ENCODE measurements at regions not wholly inside any gene's neighbourhood (a gene's known extent, or its start where the extent isn't known, plus 50 kb on each side); places are given as distances from the start of the nearest gene placed in this dataset.

DNA sequence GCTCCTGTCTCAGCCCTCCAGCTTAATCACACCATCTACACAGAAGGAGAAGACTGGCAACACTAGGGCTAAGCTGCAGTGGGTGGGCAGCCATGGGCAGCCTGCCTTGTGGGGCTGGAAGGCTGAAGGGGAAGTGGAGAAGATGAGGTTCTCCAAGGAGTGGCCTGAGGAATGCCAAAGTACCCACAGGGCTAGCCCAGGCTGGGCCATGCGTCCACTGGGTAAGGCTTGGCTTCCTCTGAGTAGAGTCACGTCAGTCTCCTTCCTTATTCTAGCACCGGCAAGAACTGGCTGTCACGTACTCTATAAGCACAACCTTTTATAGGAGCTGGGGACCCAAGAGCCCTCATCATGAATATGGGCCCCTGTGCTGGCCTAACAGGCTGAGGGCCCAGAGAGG lies 110.6 kb upstream of the SIRPA start:
- no peak for DNase-seq

DNA sequence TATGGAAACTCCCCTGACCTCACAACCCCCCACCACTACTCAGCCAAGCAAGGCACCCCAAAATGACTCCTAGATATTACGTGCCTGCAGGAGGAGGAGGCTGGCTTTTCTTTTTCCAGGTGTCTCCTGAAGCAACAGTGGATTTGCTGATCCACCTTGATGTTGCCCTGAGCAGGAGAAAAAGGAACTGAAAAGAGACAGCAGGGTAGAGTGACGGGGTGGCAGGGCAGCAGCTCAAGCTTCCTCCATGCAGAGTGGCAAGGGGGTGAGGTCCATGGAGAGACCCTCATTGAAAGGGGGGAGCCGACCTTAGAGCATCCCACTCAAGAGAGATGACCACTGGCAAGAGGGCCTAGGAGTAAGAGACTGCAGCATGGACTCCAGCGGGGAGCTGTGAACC lies 112.0 kb upstream of the SIRPA start:
- DNase-seq: no peak

DNA sequence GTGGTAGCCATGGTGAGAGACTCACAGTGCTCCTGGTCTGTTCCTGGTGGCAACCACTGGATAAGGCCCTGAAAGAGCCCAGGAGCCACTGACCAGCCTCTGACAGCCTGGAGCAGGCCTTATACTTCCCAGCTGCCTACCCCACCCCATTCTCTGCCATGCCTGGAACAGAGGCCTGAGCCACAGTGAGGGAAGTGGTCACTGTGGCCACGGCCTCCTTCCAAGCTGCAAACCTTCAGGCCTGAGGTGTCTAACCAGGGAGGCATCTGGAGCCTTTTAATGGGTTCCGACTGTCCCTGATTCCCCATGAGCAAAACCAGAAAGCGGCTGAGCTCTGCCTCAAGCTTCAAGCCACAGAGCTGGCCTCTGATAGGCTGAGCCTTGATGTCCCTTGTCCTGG lies 113.0 kb upstream of the SIRPA start:
- no peak for DNase-seq

DNA sequence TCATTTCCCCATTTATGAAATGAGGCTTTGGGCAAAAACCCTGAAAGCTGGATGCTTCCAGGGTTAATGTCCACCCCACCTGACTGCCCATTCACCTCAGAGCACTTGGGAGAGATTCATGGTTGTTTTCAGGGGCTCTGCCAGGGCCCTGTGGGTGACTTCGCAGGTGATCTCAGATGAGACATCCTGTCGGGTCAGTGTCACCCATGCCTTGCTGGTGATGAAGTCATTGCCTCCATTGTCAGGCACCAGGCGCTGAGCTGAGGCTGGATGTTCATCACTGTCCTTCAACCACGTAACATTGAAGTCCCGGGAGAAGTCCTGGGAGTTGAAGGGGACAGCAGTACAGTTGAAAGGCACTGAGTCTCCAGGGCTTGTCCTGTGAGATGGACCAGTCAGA lies 115.6 kb upstream of the SIRPA start:
- DNase-seq: no peak

DNA sequence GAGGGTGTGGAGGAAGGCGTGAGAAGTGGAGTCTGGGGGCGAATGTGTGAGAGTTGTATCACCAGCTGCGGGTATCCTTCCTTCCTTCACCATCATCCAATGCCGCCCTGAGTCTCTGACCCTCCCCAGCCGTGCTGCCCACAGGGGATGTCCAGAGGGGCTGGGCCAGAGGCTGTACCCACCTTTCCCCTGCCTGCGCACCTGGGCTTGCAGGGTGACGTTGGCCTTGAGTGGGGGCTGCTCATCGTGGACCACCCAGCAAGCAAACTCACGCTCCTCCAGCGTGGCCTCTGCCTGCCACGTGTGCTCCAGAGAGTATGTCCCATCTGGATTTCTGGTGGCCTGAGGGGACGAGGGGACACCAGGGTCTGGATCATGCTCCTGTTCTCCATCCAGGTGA lies 116.9 kb upstream of the SIRPA start:
- DNase-seq: no peak

DNA sequence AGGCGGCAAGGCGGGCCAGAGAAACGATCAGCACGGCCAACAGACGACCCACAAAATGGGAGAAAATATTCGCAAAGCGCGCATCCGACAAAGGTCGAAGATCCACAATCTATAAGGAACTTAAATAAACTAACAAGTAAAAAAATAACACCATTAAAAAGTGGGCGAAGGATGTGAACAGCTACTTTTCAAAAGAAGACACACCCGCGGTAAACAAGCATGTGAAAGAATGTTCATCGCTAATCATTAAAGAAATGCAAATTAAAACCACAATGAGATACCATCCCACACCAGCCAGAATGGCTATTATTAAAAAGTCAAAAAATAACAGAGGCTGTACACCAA lies 117.8 kb upstream of the SIRPA start:
- no peak for DNase-seq

DNA sequence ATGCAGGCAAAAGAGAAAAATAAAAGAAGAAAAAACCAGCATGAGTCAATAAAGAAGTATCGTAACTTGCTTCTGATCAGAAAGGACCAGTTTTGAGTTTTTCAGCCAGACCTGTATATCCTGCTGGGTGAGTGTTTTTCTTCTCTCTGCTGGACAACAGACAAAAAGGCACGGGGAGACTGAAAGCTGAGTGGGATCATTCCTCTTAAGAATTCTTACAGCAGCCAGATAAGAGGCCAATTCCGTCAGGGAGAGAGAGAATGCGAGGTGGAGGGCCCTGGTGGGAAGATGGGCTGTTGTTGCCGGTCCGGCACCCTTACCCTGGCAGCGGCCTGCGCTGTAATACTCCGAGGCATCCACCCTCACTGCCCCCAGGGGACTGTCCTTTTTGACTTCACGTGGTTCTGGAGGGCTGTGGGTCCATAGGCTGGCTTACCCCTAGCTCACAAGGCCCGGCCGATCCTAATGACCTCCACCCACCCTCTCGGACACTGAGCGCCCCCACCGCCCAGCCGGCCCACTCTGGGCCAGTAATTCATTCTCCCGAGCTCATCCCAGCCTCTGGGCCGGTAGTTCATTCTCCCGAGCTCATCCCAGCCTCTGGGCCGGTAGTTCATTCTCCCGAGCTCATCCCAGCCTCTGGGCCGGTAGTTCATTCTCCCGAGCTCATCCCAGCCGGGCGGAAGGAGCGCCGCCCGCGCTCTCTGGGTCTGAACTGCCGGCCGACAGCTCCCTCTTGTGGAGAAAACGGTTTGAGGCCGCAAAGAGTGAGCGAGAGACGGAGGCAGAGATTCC lies 118.3 kb upstream of the SIRPA start:
- DNase-seq: peak; percentile 52 to 56

DNA sequence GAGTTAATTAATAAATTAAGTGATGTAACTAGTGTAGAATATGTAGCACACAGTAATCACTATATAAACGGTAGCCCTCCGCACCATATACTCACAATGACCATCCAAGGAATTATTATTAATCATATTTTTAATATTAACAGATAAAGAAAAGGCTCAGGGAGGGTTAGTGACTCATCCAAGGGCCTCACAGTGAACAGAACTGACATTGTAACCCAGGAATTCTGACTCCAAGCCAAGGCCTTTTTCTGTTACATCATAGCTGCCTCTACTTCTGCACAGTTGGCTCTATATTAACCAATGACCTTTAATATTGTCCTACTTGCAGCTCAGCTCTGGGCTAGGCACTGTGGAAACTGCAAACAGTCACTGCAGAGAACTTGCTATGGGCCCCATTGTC lies 117.5 kb upstream of the SIRPG start:
- DNase-seq: no peak

DNA sequence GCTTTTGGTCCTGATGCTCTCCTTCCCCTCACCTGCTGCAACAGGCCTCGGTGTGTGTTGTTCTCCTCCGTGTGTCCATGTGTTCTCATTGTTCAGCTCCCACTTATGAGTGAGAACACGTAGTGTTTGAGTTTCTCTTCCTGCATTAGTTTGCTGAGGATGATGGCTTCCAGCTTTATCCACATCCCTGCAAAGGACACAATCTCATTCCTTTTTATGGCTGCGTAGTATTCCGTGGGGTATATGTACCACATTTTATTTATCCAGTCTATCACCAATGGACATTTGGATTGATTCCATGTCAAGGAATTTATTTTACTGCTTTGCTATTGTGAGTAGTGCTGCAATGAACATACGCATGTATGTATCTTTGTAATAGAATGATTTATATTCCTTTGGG lies 116.9 kb upstream of the SIRPG start:
- no peak for DNase-seq

DNA sequence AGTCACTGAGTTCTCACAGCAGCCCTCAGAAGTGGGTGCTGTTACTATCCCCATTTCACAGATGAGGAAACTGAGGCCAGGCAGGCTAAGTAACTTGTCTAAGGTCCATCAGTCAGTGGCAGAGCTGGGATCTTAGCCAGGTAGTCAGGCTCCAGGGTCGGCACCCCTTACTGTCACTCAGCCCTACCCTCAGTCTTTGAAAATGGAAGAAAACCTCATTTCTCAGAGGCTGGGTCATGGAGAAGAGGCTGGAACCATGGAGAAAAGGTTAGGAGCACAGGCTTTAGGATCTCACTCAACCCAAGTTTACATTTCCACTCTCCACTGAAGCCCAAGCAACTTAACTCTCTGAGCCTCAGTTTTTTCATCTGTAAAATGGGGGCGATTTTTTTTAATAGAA lies 116.2 kb upstream of the SIRPG start:
- DNase-seq: no peak

DNA sequence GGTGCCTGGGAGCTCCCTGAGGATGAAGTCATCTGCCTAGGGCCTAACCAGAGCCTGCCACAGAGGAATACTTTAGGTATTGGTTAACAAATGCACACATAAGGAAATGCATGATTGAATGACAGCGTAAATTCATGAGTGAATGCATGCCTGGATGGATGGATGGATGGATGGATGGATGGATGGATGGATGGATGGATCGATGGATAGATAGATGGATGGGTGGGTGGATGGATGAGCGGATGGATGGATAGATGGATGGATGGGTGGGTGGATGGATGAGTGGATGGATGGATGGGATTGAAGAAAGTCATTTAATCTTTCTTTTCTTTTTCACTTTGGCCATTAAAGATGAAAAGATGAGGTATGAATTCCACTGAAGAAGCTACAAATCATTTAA lies 111.9 kb upstream of the SIRPG start:
- DNase-seq: no peak

DNA sequence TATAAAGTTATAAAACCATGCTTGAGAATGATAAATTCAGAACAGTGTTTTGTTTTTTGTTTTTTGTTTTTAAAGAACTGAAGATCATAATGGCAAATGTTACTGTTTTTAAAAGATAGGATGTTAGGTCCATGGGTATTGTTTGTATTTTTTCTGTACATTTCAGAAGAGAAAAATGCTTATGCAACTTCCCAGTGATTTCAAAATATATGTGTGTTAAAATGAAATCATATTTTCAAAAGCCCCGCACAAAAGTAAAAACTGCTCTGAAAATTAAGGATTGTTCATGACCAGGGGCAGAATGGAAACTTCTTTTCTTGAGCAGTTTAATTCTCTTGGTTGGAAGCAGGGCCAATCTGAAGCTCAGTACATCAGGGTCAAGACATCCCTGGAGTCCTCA lies 109.2 kb upstream of the SIRPG start:
- no peak for DNase-seq

DNA sequence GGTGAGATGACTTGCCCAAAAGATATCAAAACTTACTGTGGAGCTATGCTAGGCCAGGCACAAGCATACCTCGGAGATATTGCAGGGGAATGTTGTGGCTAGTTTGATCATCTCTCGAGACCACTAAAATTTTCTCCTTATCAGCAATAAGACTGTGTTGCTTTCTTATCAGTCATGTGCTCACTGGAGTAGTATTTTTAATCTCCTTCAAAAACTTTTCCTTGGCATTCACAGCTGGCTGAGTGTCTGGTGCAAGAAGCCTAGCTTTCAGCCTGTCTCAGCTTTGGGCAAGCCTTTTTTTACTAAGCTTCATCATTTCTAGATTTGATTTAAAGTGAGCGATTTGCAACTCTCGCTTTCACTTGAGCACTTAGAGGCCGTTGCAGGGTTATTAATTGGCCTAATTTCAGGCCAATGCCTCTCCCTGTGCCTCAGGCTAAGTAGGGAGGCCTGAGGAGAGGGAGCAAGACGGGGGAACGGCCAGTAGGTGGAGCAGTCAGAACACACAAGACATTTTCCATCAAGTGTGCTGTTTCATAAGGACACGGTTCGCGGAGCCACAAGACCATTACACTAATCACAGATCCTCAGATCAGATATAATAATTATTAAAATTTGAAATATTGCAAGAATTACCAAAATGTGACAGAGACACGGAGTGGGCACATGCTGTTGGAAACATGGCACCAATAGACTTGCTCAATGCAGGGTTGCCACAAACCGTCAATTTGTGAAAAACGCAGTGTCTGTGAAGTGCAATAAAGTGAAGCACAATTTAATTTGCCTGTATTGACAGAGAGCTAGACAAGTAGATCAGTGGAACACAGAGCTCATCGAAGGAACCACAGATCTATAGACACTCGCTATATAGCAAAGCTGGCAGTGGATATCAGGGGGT lies 106.8 kb upstream of the SIRPG start:
- peak; percentile 20 to 61 for DNase-seq

DNA sequence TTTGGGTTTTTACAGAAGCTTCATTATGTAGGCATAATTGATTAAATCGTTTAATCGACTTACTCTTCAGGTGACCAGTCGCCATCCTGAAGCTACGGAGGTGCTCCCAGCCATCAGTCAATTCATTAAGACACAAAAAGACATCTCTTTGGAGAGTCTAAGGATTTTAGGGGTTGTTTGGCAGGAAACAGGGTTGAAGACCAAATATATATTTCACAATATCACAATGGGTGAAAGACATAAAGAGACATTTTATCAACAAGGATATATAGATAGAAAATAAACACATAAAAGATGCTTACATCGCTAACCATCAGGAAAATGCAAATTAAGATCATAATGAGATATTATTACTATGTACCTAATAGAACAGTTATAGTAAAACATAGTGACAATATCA lies 104.0 kb upstream of the SIRPG start:
- no peak for DNase-seq

DNA sequence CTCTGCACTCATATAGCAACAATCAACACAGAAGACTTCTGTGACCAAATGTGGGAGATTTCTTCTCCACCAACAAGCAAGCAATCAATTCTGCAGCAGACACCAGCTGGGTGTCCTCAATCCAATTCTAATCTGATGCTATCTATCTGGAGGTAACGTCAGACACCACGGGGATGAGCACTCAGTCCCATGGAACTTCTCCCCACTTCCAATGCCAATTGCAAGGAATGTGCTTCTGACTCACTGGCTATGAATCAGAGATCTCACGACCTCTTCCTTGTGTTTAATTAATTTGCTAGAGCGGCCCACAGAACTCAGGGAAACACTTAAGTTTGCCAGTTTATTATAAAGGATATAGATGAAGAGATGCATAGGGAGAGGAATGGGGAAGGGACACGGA lies 103.5 kb upstream of the SIRPG start:
- no peak for DNase-seq

DNA sequence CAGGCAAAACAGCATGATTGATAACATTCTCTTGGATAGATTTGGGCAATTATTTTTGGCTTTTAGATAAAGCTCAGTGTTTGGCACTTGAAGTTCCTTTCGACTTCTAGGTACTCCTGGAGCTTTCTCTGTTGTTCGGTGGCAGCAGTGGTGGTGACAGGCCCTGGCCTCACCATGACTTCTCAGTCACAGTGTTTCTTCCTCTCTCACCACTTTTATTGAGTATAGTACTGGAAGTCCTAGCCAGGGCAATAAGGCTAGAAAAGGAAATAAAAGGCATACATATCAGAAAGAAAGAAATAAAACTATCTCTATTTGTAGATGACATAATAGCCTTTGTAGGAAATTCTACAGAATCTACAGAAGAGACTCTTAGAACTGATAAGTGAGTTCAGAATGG lies 101.2 kb upstream of the SIRPG start:
- no peak for DNase-seq

DNA sequence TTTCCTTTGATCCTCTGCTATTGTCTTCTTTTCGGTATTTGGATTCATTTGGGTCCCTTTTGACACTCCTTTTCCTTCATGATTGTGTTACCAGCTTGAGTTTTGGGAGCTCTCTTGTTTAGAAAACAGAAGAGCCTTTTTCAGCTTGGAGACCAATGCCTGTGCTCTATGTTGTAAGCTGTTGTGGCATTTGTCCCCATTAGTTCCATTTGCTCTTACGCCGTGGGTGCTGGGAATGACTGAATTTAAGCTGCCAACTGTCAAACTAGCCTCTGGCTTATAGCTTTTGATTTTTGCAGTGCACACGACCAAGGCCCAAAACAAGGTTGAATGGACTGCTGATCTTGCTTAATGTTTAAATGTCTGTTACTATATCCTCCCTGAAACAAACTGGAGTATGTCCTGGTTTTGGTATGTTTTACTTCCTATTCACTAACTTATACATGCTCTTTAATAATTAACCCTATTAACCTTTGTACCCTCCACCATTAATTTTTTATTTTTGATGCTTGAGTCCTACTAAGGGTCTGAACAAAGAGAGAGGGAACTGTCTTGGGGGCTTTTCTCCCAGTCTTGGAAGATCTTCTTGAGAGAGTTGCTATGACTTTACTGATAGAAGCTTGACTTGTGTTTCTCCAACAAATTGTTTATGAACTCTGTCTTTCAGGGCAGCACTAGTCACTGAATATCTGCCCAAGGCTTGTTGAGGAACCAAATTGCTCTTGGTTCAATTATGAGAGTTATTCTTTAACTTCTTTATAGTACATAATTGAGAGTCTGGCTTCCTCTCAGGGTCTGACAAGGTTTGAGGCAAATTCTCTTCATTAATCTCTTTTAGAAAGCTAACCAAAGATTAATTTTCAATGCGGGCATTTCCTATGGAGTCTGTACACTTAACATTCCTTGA lies 100.3 kb upstream of the SIRPG start:
- no peak for DNase-seq

DNA sequence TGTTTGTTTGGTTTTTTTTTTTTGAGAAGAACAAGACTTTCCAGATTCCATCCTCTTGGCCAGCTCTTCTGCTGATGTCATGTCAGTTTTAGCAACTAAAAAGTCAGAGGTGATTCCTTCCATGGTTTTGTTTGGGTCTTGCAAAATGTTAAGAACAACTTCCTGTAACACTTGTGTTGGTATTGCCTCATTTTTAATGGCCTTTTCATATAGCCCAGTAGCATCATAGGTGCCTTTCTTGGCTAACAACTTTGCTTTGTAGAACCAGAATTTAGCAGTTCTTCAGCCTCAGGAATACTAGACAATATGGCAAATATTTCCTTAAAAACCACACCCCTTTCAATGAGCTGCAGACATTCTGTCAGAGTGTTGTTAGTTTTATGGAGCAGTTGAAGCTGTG lies 99.5 kb upstream of the SIRPG start:
- no peak for DNase-seq

DNA sequence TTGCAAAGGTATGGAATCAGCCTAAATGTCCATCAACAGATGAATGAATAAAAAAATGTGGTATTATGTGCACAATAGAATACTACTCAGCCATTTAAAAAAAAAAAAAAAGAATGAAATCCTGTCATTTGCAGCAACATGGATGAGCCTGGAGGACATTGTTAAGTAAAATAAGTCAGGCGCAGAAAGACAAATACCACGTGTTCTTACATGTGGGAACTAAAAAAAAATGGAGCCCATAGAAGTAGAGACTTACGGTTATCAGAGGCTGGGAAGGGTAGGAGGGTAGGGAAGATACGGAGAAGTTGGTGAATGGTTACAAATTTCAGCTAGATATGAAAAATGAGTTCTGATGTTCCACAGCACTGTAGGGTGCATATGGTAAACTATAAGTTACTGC lies 97.2 kb upstream of the SIRPG start:
- DNase-seq: no peak

DNA sequence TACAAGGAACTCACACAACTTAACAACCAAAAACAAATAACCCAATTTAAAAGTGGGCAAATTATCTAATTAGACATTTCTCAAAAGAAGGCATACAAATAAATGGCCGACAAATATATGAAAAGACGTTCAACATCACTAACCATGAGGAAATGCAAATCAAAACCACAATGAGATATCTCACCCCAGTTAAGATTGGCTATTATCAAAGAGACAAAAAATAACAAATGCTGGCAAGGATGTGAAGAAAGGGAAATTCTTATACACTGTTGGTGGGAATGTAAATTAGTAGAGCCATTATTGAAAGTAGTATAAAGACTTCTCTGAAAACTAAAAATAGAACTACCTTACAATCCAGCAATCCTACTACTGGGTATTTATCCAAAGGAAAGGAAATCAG lies 96.7 kb upstream of the SIRPG start:
- DNase-seq: no peak

DNA sequence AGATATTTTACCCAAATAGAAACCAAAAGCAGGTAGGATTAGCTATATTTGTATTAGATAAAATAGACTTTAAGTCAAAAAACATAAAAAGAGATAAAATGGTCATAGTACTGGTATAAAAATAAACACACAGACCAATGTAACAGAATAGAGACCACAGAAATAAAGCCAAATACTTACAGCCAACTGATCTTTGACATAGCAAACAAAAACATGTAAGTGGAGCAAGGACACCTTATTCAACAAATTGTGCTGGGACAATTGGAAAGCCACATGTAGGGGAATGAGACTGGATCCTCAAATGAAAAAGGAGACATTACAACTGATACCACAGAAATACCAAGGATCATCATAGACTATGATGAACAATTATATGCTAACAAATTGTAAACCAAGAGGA lies 94.5 kb upstream of the SIRPG start:
- DNase-seq: no peak

DNA sequence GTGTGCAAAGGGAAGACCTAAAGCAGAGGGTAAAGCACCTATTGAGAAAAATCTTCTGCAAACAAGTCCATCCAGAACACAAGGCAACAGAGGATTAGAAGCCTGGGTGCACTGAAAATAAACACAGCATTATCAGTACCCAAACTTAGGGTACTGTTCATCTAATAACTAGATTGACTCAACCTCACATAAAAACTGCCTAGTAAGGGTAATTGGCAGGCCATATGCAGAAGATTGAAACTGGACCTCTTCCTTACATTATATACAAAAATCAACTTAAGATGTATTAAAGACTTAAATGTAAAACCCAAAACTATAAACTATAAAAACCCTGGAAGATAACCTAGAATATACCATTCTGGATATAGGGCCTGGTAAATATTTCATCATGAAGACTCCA lies 91.2 kb upstream of the SIRPG start:
- DNase-seq: no peak

DNA sequence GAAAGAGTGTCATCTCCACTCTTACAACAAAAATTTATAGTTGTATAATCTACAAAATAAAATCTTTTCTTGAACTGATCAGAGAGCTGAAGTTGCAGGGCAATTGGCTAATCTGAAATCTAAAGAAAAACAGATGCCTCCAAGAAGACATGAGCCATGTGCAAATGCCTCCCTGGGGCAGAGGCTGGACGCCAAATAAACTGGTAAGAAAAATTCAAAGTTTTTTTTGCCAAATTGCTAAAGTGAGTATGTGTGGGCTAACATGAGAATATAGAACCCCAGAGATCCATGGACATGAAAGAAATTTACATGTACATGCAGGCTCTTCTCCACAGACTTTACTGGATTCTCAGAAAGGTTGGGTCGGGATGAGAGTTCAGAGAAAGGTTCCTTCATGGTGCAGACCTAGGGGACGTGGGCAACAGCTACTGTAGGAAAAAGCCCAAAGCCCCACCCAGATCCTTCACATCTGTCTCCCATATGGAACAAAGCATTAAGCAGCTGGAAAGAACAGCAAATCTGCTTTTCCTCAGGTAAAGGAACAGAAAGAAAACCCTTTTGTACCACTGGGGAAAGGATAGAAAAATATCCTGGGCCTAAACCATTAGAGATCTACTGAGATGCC lies 90.5 kb upstream of the SIRPG start:
- DNase-seq: no peak
